ENCODE measurements at regions not wholly inside any gene's neighbourhood (a gene's known extent, or its start where the extent isn't known, plus 50 kb on each side); places are given as distances from the start of the nearest gene placed in this dataset.

DNA sequence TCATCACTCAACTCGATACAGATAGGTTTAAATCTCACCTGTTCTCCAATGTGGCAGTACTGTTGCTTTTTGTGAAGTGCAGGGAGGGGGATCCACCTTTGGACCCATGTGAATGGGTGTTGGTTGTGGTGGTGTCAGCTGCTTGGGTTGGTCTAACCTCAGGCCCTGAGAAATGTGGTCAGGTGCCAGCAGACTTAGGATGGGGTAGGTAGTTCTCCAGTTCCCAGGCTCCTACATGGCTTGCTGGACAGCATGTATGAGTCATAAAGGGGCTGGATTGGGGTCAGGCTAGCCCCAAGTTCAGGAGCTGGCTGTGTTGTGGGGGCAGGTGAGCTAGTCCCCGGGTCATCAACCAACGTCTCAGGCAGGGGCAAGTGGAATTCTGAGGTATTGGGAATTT lies 472.6 kb upstream of the CNTNAP2 start:
- no peak for TF ChIP-seq CTCF (IDR thresholded peaks at IDR 0.05)
- TF ChIP-seq POLR2A (IDR thresholded peaks at IDR 0.05): no peak
